ENCODE measurements at regions not wholly inside any gene's neighbourhood (a gene's known extent, or its start where the extent isn't known, plus 50 kb on each side); places are given as distances from the start of the nearest gene placed in this dataset.

DNA sequence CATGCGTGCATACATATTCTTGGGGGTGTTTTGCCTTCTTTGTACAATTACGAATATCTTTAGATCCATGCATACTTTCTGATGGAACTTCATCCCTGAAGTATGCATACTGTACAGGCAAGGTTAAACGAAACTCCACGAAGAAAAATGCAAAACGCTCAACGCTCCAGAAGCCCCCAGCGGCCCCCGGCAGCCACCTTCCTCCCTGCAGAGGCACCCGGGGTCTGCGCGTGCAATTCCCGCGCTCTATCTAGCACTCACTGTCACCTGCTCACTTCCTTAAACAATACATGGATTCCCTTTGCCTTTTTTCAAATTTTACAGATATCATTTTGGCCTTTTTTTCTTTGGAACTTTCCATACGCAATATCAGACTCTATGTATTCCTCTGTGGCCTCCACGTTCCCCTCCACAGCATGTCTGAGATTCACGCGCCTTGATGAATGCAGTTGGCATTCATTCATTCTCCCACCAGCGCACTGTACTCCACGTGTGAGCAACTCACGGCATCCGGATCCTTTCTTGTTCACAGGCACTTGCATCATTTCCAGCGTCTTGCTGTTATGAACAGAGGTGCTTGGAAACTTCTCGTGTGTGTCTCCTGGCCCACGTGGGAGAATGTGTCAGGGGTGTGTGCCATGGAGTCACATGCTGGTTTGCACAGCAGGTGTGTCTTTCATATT lies 214.3 kb downstream of the CTTN start:
- peaks cover 6% of the 10 kb centered on the region for H3K4me1 ChIP-seq (ENCODE audit: control insufficient read depth, insufficient read depth, low read length)
- peaks cover 13% of the 10 kb centered on the region for H3K9me3 ChIP-seq (ENCODE audit: control insufficient read depth, low read depth, low read length)
- H3K27ac ChIP-seq (ENCODE audit: low read length) = no peak overlapping the region
- H3K4me3 ChIP-seq (ENCODE audit: low read length) = no peak overlapping the region
- no peaks in the 10 kb centered on the region for H3K36me3 ChIP-seq (ENCODE audit: control insufficient read depth, insufficient read depth, low read length)
- WGBS (ENCODE audit: insufficient coverage, low lambda C conversion rate) = 93% methylated on average over 9 of the region's 24 CpGs
- no peaks in the 10 kb centered on the region for H3K27me3 ChIP-seq (ENCODE audit: control insufficient read depth, insufficient read depth, low read length)
- no peak for DNase-seq

DNA sequence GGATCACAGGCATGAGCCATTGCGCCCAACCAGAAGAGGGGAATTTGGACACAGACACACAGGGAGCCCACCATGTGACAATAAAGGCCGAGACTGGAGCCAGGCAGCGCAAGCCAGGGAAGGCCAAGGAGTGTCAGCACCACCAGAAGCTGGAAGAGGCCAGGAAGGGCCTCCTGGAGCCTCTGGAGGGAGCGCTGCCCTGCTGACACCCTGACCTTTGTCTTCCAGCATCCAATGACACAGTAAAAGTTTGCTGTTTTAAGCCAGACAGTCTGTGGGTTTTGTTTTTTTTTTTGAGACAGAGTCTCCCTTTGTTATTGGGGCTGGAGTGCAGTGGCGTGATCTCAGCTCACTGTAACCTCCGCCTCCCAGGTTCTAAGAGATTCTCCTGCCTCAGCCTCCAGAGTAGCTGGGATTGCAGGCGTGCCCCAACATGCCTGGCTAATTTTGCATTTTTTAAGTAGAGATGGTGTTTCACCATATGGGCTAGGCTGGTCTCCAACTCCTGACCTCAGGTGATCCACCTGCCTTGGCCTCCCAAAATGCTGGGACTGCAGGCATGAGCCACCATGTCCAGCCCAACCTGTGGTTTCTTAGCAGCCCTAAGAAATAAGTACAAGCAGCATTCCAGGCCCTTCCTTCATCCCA lies 215.8 kb downstream of the CTTN start:
- Histone ChIP-seq H3K27ac (ENCODE audit: low read length) (no peak overlapping the region), H3K36me3 (ENCODE audit: control insufficient read depth, insufficient read depth, low read length) (no peaks in the 10 kb centered on the region), H3K9me3 (ENCODE audit: control insufficient read depth, low read depth, low read length) (peaks cover 13% of the 10 kb centered on the region), H3K4me1 (ENCODE audit: control insufficient read depth, insufficient read depth, low read length) (peaks cover 6% of the 10 kb centered on the region), H3K27me3 (ENCODE audit: control insufficient read depth, insufficient read depth, low read length) (no peaks in the 10 kb centered on the region), H3K4me3 (ENCODE audit: low read length) (no peak overlapping the region)
- DNase-seq = no peak
- no CpG with 5 or more reads among the region's 7 CpGs for WGBS (ENCODE audit: insufficient coverage, low lambda C conversion rate)

DNA sequence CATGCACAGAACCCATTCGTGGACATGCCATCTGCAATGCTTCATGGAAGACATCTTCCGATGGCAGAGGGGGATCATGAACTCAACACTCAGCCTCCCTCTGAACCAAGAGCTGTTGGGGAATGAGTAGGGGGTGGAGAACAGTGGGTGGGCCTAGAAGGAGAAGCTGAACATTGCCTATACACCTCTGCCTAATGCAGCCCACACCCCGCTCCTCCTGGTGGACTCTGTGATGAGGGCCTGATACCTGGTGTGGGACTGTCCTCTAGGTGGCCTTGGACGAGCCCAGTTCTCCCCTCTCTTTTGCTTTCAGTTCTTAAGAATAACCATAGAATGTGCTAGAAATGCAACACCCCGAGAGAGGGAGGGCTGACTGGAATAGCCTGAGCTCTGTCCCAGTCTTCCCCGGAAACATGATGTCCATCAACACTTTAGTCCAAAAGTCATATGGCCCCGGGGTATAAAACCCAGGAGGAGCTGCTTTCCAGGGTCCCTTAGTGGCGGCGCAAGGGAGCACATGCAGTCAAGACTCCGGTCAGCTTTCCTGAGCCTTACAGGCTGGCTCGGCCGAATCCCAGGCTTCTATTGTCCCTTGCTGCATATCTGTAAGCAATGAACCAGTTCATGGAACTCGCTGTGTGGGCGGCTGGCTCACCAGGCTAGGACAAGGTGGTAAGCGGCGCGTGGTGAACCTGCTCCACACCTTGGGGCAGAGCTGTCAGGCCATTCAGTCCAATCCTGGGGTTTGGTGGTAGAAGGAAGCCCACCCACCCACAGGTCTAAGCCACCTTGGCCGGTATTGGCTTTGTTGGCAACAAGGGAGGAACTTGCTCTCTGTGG lies 216.9 kb downstream of the CTTN start:
- H3K9me3 ChIP-seq (ENCODE audit: control insufficient read depth, low read depth, low read length) = peaks cover 14% of the 10 kb centered on the region
- H3K4me1 ChIP-seq (ENCODE audit: control insufficient read depth, insufficient read depth, low read length) = peaks cover 6% of the 10 kb centered on the region
- no peak overlapping the region for H3K27ac ChIP-seq (ENCODE audit: low read length)
- H3K4me3 ChIP-seq (ENCODE audit: low read length) = no peak overlapping the region
- no peak for DNase-seq
- no peaks in the 10 kb centered on the region for H3K27me3 ChIP-seq (ENCODE audit: control insufficient read depth, insufficient read depth, low read length)
- WGBS (ENCODE audit: insufficient coverage, low lambda C conversion rate) = no CpG with 5 or more reads among the region's 18 CpGs
- H3K36me3 ChIP-seq (ENCODE audit: control insufficient read depth, insufficient read depth, low read length) = no peaks in the 10 kb centered on the region

DNA sequence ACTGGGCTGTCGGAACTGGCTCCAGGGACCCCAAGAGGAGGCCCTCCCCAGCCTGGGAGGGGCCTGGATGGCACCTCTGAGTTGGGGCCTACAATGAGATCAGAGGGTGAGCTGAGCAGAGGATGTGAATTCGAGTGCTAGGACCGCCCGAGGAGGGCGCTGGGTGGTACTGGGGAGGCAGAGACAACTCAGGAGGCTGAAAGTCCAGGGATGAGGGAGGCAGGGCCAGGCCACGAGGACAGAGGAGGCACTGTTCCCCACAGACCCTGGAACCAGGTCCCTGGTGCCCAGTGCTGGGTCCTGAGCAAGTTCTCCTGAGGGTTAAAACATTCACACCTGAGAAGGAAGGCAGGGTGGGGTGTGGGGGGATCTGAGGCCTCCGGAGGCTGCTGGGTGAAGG lies 218.0 kb downstream of the CTTN start:
- Histone ChIP-seq H3K36me3 (ENCODE audit: control insufficient read depth, insufficient read depth, low read length) (no peaks in the 10 kb centered on the region), H3K4me1 (ENCODE audit: control insufficient read depth, insufficient read depth, low read length) (peaks cover 6% of the 10 kb centered on the region), H3K4me3 (ENCODE audit: low read length) (no peak overlapping the region), H3K9me3 (ENCODE audit: control insufficient read depth, low read depth, low read length) (peaks cover 19% of the 10 kb centered on the region), H3K27me3 (ENCODE audit: control insufficient read depth, insufficient read depth, low read length) (no peaks in the 10 kb centered on the region), H3K27ac (ENCODE audit: low read length) (no peak overlapping the region)
- DNase-seq = no peak
- no CpG with 5 or more reads among the region's 7 CpGs for WGBS (ENCODE audit: insufficient coverage, low lambda C conversion rate)

DNA sequence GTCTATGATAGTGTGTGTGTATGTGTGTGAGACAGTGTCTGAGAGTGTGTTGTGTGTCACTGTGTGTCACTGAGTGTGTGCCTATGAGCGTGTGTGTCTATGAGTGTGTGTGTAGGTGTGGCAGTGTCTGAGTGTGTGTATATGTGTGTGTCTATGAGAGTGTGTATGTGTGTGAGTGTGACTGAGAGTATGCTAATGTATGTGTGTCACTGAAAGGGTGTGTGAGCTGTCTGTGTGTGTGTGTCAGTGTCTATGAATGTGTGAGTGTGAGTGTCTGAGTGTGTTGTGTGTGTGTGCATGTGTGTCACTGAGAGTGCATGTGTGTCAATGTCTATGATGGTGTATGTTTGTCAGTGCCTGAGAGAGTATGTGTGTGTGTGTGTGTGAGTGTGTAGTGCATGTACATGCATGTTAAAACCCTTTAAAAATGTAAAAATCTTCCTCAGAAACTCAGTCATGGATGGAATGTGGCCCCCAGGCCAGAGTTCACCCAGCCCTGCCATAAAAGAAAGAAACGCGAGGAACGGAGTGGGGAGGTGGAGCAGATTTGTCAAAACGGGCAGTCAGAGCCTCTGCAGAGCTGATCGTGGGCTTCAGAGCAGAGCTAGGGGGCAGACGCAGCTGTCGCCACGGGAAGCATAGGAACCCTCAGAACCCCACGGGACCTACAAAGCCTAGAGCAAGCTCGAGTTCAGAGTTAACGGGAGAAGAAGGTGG lies 218.8 kb downstream of the CTTN start:
- WGBS (ENCODE audit: insufficient coverage, low lambda C conversion rate) = 18% methylated on average over 2 of the region's 12 CpGs
- H3K9me3 ChIP-seq (ENCODE audit: control insufficient read depth, low read depth, low read length) = peaks cover 19% of the 10 kb centered on the region
- no peak overlapping the region for H3K27ac ChIP-seq (ENCODE audit: low read length)
- H3K4me1 ChIP-seq (ENCODE audit: control insufficient read depth, insufficient read depth, low read length) = peaks cover 6% of the 10 kb centered on the region
- H3K4me3 ChIP-seq (ENCODE audit: low read length) = no peak overlapping the region
- DNase-seq = peak in 1 of 2 donors; percentile 66
- no peaks in the 10 kb centered on the region for H3K36me3 ChIP-seq (ENCODE audit: control insufficient read depth, insufficient read depth, low read length)
- H3K27me3 ChIP-seq (ENCODE audit: control insufficient read depth, insufficient read depth, low read length) = no peaks in the 10 kb centered on the region

DNA sequence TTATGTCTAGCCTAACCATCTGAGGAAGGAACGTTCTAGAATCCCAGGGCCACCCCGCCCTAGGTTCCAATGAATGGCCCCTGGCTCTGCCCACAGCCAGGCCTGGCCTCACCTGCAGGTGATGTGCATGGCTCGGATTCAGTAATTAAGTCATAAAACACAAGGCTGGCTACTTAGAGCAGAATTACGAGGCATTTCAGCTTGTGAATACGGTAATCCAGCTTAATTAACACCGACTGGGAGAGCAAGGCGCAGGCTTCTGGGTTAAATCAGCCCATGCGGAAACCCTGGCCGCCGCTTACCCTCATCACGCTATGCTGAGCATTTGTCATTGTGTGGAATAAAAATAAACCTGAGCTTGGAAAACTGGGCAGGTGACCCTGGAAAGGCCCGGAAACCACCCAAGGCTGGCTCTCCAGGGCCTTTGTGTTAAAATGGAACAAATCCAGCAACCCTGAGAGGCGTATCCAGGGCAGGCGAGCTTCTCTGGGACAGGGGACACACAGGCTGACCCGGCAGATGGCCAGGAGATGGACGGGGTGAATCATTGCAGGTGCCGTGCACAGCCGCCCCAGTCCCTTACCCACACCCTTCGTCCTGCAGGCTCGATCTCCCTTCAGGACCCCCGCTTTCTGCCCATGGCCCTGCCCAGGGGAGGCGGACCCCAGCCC lies 220.2 kb downstream of the CTTN start:
- H3K27ac ChIP-seq (ENCODE audit: low read length) = no peak overlapping the region
- no peak overlapping the region for H3K4me3 ChIP-seq (ENCODE audit: low read length)
- H3K4me1 ChIP-seq (ENCODE audit: control insufficient read depth, insufficient read depth, low read length) = peaks cover 6% of the 10 kb centered on the region
- H3K27me3 ChIP-seq (ENCODE audit: control insufficient read depth, insufficient read depth, low read length) = no peaks in the 10 kb centered on the region
- H3K36me3 ChIP-seq (ENCODE audit: control insufficient read depth, insufficient read depth, low read length) = no peaks in the 10 kb centered on the region
- WGBS (ENCODE audit: insufficient coverage, low lambda C conversion rate) = no CpG with 5 or more reads among the region's 22 CpGs
- peaks cover 19% of the 10 kb centered on the region for H3K9me3 ChIP-seq (ENCODE audit: control insufficient read depth, low read depth, low read length)
- peak in 1 of 2 donors; percentile 47 for DNase-seq

DNA sequence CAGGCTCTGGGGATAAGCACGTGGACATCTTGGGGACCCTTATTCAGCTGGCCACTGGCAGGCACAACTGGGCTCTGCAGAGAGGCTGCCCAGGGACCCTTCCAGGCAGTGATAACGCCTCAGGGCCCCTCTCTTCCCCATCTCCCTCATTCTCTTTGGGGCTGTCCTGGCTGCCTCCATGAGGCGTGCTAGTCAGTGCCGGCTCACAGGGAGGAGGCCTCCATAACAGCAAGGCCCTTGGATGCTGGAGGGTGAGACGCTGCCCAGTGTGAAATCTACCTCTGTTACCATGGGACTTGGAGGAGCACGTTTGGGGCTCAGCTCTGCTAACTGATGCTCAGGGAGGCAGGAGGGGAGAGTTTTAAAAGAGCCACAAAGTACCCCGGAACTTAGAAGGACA lies 221.3 kb downstream of the CTTN start:
- H3K4me3 ChIP-seq (ENCODE audit: low read length) = no peak overlapping the region
- peaks cover 19% of the 10 kb centered on the region for H3K9me3 ChIP-seq (ENCODE audit: control insufficient read depth, low read depth, low read length)
- DNase-seq = no peak
- peaks cover 6% of the 10 kb centered on the region for H3K4me1 ChIP-seq (ENCODE audit: control insufficient read depth, insufficient read depth, low read length)
- 83% methylated on average over 2 of the region's 7 CpGs for WGBS (ENCODE audit: insufficient coverage, low lambda C conversion rate)
- H3K27me3 ChIP-seq (ENCODE audit: control insufficient read depth, insufficient read depth, low read length) = no peaks in the 10 kb centered on the region
- H3K36me3 ChIP-seq (ENCODE audit: control insufficient read depth, insufficient read depth, low read length) = no peaks in the 10 kb centered on the region
- H3K27ac ChIP-seq (ENCODE audit: low read length) = no peak overlapping the region

DNA sequence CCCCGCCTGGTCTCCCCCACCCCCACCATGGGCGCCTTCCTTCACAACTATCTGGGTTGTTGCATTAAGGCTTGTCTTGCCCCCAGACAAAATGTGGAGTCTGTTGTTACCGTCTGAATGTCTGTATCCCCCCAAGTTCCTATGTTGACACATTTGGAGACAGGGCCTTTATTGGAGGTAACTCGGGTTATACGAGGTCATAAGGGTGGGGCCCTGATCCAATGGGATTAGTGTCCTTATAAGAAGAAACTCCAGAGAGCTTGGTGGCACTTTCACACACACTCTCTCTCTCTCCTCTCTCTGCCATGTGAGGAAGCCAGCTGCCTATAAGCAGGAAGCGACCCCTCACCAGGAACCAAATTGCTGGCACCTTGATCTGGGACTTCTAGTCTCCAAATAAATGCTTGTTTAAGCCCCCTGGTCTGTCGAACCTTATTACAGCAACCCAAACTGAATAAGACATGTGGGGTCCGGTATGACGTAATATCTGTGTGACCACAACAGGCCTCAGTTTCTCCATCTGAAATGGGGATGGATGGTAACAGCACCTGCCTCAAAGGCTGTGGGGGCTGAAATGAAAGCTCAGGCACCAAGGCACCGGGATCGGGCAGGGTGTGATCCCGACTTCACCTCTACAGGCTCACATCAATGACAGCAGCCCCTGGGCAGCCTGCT lies 222.3 kb downstream of the CTTN start:
- Histone ChIP-seq H3K27ac (ENCODE audit: low read length) (no peak overlapping the region), H3K4me1 (ENCODE audit: control insufficient read depth, insufficient read depth, low read length) (peaks cover 6% of the 10 kb centered on the region), H3K9me3 (ENCODE audit: control insufficient read depth, low read depth, low read length) (peaks cover 11% of the 10 kb centered on the region), H3K36me3 (ENCODE audit: control insufficient read depth, insufficient read depth, low read length) (no peaks in the 10 kb centered on the region), H3K27me3 (ENCODE audit: control insufficient read depth, insufficient read depth, low read length) (no peaks in the 10 kb centered on the region), H3K4me3 (ENCODE audit: low read length) (no peak overlapping the region)
- DNase-seq = no peak
- WGBS (ENCODE audit: insufficient coverage, low lambda C conversion rate) = 100% methylated on average over 1 of the region's 12 CpGs

DNA sequence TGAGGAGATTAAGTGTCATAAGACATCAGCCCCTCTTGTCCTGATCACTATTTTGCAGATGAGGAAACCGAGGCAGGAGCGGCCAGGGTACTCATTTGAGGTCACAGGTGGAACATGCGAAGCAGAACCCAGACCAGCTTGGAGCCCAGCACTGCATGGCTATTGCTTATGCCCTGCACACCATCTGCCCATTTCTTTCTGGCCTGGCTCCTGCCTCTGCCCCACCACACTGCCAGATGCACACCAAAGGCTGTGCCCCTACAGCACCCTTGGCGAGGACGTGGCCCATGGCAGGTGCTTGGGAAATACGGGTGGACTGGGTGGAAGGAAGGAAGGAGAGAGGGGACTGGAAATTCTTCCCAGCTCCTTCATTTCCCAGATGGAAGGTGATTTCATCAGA lies 222.9 kb downstream of the CTTN start:
- no CpG with 5 or more reads among the region's 6 CpGs for WGBS (ENCODE audit: insufficient coverage, low lambda C conversion rate)
- no peaks in the 10 kb centered on the region for H3K36me3 ChIP-seq (ENCODE audit: control insufficient read depth, insufficient read depth, low read length)

More for the DNA sequence above, 222.9 kb downstream of the CTTN start:
- Histone ChIP-seq H3K4me3 (ENCODE audit: low read length) (no peak overlapping the region), H3K27ac (ENCODE audit: low read length) (no peak overlapping the region), H3K9me3 (ENCODE audit: control insufficient read depth, low read depth, low read length) (peaks cover 7% of the 10 kb centered on the region), H3K27me3 (ENCODE audit: control insufficient read depth, insufficient read depth, low read length) (no peaks in the 10 kb centered on the region), H3K4me1 (ENCODE audit: control insufficient read depth, insufficient read depth, low read length) (peaks cover 6% of the 10 kb centered on the region)
- no peak for DNase-seq
